Small intestine (tissue), 7 donors: ENCODE measurements at regions not wholly inside any gene's neighbourhood (a gene's known extent, or its start where the extent isn't known, plus 50 kb on each side); places are given as distances from the start of the nearest gene placed in this dataset.

ENCODE experiments used
- DNase-seq, 2 donors: peaks; one replicate each; pipeline versions ENCODE4 v3.0.0 to v3.0.0-alpha.2; 2013
- FAIRE-seq: peaks from 2 replicates; lab custom pipeline; 2012; peaks lifted over from hg19 to GRCh38; lab: Jason Lieb, UNC
- H3K27ac ChIP-seq, 3 donors: one replicate each; pipeline ENCODE4 v1.5.1; 2013; ENCODE audit warnings: low read length in 2 of 3, mild to moderate bottlenecking in 2 of 3, control low read depth in 1 of 3, inconsistent platforms in 1 of 3, low read depth in 1 of 3, moderate library complexity in 1 of 3
- H3K27me3 ChIP-seq, 3 donors: one replicate each; pipeline ENCODE4 v1.6.1; 2013; ENCODE audit warnings: low read length in 3 of 3, inconsistent platforms in 1 of 3; ENCODE audit not compliant: control insufficient read depth in 3 of 3, insufficient read depth in 3 of 3
- H3K36me3 ChIP-seq, 3 donors: one replicate each; pipeline ENCODE4 v1.6.1; 2013; ENCODE audit warnings: low read length in 3 of 3, inconsistent platforms in 1 of 3, low read depth in 1 of 3, mild to moderate bottlenecking in 1 of 3, moderate library complexity in 1 of 3; ENCODE audit not compliant: control insufficient read depth in 3 of 3, insufficient read depth in 2 of 3
- H3K4me1 ChIP-seq, 3 donors: one replicate each; pipeline ENCODE4 v1.6.1; 2013; ENCODE audit warnings: low read length in 2 of 3, inconsistent platforms in 1 of 3, low read depth in 1 of 3, mild to moderate bottlenecking in 1 of 3, moderate library complexity in 1 of 3; ENCODE audit not compliant: control insufficient read depth in 3 of 3, insufficient read depth in 2 of 3
- H3K4me3 ChIP-seq, 3 donors: one replicate each; pipeline ENCODE4 v1.5.1; 2013; ENCODE audit warnings: low read length in 3 of 3, control low read depth in 1 of 3, inconsistent platforms in 1 of 3, low read depth in 1 of 3, mild to moderate bottlenecking in 1 of 3, moderate library complexity in 1 of 3
- H3K9me3 ChIP-seq, 2 donors: one replicate each; pipeline ENCODE4 v1.6.1; 2013; ENCODE audit warnings: low read depth in 1 of 2, low read length in 1 of 2; ENCODE audit not compliant: control insufficient read depth in 2 of 2, insufficient read depth in 1 of 2
- WGBS, 3 donors: extraction: QIAGEN DNeasy Blood & Tissue Kit; methylation state at CpG; one replicate each; pipeline ENCODE4 v1.1.7; 2013; 5-methylcytosine and 5-hydroxymethylcytosine counted together
- donor health status: healthy with polysubstance abuse.
- donor health status: control.
- donor health status: control.
- donor health status: Bipolar disorder and iron deficiency.
- donor health status: healthy.

DNA sequence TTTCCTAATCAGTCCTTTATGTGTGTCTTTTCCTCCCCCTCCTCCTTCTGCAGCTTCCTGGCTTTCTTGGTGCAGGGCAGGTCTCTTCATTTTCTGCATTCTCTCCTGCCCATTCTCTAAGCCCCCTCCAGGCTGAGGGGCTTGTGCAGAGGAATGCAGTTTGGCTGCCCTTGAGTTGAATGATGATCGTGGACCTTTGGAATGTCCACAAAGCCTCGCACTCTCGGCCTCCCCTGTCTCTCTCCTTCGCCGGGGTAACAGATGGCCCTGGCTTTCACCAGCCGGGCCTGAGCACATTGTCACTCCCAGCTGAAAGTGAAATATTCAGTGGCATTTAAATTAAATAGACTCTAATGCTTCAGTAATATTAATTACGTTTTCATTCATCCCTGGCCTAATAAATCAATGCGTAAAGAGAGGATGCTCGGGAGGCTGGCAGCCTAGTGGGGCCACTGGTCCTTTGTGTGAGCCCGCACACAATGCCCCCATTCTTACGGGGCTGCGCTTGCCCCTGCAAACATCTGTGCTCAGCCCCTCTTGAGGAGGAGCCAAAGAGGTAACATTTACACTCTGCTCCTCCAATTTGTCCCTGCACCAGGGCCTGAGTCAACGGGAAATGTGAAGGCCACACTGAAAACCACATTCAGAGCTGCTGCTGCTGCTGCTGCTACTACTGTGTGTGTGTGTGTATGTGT, 64.9 kb upstream of the PAX6 start:
- Histone ChIP-seq H3K9me3 (no peaks in the 10 kb centered on the region), H3K36me3 (no peaks in the 10 kb centered on the region), H3K27me3 (peaks cover 3 to 16% (median 4%) of the 10 kb centered on the region in 3 donors), H3K4me1 (no peaks in the 10 kb centered on the region), H3K27ac (no peak overlapping the region), H3K4me3 (no peak overlapping the region)
- WGBS, 3 donors: 37 to 46% (median 46%) methylated on average over 13 of the region's 13 CpGs
- no peak for DNase-seq
- FAIRE-seq: no peak

DNA sequence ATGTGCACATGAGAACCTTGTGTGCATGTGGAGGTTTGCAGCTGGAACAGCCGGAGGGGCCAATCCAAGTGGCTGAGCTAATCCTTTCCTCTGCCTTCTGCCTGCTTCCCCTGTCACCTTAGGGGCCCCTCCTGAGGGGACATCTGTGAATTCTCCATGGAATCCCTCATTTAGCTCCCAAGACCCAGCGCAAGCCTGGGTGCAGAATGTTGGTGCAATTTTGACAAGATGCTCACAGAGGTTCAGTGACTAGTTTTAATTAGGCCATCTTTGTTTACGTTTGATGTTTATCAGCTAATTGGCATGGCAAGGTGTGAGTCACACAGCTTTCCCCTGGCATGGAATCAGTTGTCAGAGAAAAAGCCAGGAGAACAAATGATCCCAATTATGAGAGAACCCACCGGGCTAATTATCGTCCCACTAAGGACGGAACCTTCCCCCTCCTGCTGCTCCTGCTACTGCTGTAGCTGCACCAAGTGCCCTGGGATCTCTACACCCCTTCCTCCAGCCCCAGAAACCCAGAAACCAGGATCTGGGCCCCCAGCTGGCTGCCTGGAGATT, 63.6 kb upstream of the PAX6 start:
- 20 to 49% (median 33%) methylated on average over 6 of the region's 6 CpGs for WGBS, 3 donors
- no peak for FAIRE-seq

DNA sequence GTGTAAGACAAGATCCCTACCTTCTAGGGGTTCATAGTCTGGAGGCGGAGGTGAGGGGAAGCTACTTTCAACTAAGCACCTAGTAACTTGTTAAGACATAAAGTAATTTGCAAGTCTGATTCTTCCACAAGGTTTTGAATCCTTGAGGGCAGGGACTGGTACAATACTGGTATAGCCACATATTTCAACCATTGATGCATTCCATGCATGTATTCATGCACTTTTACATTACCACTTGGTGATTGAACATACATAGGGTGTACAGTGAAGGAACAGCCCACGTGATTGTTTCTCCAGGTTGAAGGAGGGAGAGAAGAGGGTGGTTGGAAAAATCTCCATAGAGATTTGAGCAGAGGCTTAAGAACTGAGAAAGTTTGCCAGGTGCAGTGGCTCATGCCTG, 62.0 kb upstream of the PAX6 start:
- H3K27me3 ChIP-seq: peaks cover 3 to 22% (median 4%) of the 10 kb centered on the region in 3 donors
- 57 to 71% (median 69%) methylated on average over 2 of the region's 2 CpGs for WGBS, 3 donors
- no peak for FAIRE-seq

More for the DNA sequence above, 63.6 kb upstream of the PAX6 start:
- no peak for DNase-seq
- no peaks in the 10 kb centered on the region for H3K9me3 ChIP-seq
- H3K27ac ChIP-seq: no peak overlapping the region
- H3K36me3 ChIP-seq: no peaks in the 10 kb centered on the region
- H3K4me1 ChIP-seq: no peaks in the 10 kb centered on the region
- no peak overlapping the region for H3K4me3 ChIP-seq
- H3K27me3 ChIP-seq: peaks cover 3 to 22% (median 4%) of the 10 kb centered on the region in 3 donors

DNA sequence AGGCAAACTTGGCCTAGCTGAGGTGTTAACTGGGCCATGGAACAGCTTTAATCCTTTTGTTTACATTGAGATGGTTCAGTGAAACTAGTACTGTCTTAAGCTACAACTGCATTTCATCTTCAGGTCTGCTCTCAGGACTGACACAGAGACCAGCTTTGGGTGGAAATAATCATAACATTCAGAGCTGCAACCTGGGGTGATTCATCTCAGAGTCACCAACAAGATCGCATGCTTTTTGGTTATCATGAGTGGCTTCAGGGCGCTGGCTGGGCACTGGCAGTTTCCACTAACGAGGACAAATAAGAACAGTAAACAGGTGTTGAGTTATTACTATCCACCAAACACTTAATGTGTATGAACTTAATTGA, 60.9 kb upstream of the PAX6 start:
- FAIRE-seq (no peak), DNase-seq (no peak)
- H3K4me1 ChIP-seq: no peaks in the 10 kb centered on the region
- peaks cover 3 to 22% (median 5%) of the 10 kb centered on the region in 3 donors for H3K27me3 ChIP-seq
- H3K36me3 ChIP-seq: no peaks in the 10 kb centered on the region
- no peaks in the 10 kb centered on the region for H3K9me3 ChIP-seq
- no peak overlapping the region for H3K27ac ChIP-seq
- H3K4me3 ChIP-seq: no peak overlapping the region
- whole genome bisulfite sequencing, 3 donors: 65 to 74% (median 67%) methylated on average over 3 of the region's 3 CpGs

More for the DNA sequence above, 62.0 kb upstream of the PAX6 start:
- H3K4me1 ChIP-seq: no peaks in the 10 kb centered on the region
- no peak for DNase-seq
- H3K36me3 ChIP-seq: no peaks in the 10 kb centered on the region
- H3K4me3 ChIP-seq: no peak overlapping the region
- H3K9me3 ChIP-seq: no peaks in the 10 kb centered on the region
- H3K27ac ChIP-seq: no peak overlapping the region

DNA sequence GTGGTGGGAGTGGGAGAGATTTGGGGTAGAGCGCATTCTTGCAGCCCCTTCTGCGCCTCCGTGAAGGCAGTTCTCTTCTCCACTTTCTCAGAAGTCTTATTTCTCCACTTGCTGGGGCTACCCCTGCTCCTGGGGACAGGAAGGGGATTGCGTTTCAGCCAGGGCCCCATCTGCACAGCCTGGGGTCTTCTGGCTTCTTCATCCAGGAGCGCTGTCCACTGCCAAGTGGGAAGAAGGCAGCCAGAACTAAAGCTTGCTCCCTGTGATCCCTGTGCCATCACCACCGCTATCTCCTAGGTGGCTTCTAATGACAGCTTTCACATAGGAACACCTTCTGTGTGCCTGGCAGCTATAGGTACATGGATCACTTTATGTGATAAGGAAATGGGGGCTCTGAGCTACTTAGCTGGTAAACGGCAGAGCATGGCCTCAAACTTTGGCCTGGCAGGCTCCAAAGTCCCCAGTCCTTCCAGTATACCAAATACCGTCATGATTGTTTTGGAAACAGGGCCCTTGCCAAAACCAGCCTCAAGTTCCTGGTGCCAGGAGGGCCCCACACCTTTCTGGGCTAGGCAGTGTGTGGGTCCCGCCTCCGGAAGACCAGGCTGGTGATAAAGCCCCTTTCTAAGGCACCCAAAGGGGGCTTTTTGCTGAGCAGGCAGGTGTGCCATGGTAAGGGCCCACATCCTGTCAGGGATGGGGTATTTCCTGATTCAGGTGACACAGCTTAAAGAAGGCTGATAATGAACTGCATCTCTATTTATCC, 60.4 kb upstream of the PAX6 start:
- 35 to 45% (median 43%) methylated on average over 10 of the region's 10 CpGs for WGBS, 3 donors
- Histone ChIP-seq H3K27me3 (peaks cover 3 to 22% (median 6%) of the 10 kb centered on the region in 3 donors), H3K4me1 (no peaks in the 10 kb centered on the region), H3K4me3 (no peak overlapping the region), H3K9me3 (no peaks in the 10 kb centered on the region), H3K36me3 (no peaks in the 10 kb centered on the region), H3K27ac (no peak overlapping the region)
- FAIRE-seq (no peak), DNase-seq (no peak)

DNA sequence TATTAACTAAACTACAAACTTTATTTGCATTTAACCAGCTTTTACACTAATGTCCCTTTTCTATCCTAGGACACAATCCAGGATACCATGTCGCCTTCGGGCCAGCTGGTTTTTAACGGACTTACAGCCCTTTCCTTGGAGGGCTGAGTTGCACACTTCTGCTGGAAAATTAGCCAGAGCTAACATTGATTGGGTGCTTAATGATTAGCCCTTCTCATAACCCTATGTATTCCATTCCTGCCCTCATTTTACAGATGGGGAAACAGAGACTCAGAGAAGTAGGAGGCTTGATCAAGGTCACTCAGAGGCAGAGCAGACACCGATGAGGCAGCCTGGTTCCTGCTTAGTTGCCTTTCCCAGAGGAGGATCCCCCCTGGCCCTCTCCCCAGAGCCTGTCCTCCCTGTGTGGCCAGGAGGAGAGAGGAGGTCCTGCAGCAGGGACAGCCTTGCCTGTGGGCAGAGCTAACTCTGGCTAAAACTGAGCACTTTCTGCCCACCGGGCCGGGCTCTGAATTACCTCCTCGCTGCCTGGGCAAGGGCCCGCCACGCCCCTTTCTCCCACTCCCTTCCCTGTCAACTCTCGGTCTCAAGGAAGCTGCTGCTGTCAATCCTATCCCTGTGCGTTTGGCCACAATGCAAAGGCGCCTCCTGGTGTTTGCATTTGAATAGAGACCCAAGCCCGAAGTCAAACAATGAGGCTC, 59.6 kb upstream of the PAX6 start:
- Histone ChIP-seq H3K27me3 (peaks cover 3 to 17% (median 4%) of the 10 kb centered on the region in 3 donors), H3K9me3 (no peaks in the 10 kb centered on the region), H3K4me3 (no peak overlapping the region), H3K36me3 (no peaks in the 10 kb centered on the region), H3K27ac (no peak overlapping the region), H3K4me1 (no peaks in the 10 kb centered on the region)
- peak; percentile 36 to 55 for DNase-seq
- FAIRE-seq: no peak
- WGBS, 3 donors: 12 to 15% (median 14%) methylated on average over 13 of the region's 13 CpGs

DNA sequence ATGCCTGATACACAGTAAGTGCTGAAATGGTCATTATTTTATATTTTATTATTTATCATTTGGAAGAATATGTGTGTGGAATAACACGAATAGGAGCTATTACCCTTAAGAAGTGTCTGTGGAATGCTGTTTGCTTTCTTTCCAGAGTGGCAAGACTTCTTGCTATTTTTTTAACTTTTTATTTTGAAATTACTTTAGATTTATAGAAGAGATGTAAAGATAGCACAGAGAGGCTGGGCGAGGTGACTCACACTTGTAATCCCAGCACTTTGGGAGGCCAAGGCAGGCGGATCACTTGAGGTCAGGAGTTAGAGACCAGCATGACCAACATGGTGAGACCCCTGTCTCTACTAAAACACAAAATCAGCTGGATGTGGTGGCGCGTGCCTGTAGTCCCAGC, 58.9 kb upstream of the PAX6 start:
- DNase-seq (no peak), FAIRE-seq (no peak)
- H3K36me3 ChIP-seq: no peaks in the 10 kb centered on the region
- no peaks in the 10 kb centered on the region for H3K4me1 ChIP-seq
- H3K9me3 ChIP-seq: no peaks in the 10 kb centered on the region
- no peak overlapping the region for H3K4me3 ChIP-seq
- no peak overlapping the region for H3K27ac ChIP-seq
- 77 to 87% (median 83%) methylated on average over 5 of the region's 5 CpGs for WGBS, 3 donors
- peaks cover 3 to 13% (median 3%) of the 10 kb centered on the region in 3 donors for H3K27me3 ChIP-seq

DNA sequence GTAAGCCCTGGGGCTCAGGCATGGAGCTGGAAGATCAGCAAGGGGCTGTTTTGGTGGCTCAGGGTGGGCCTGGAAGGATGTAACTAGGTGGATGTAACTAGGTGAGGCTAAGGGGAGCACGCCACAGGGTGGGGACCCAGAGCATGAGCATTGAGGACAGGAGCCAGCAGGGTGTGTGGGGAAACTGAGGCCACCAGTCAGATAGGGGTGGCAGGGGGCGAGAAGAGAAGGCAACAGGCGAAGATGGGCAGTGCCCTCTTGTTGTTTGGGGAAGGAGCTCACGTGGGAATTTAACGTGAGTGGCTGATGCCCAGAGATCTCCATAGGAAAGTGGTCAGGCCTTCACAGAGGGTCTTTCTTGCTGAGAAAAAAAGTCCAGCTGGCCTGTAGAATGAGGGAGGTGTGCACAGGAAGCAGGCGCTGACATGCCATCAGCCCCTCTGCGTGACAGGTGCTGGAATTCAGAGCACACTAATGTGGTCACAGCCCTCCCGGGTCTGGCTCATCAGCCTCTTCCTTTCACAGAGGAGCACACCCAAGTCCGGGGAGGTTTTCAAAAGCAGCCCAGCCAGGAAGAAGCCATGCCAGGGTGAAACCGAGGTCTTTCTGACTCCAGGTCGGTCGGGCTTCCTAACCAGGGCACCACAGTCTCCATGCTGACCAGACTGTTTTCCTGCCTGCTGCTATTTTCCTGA, 54.6 kb upstream of the PAX6 start:
- H3K36me3 ChIP-seq: no peaks in the 10 kb centered on the region
- no peak overlapping the region for H3K27ac ChIP-seq
- no peaks in the 10 kb centered on the region for H3K4me1 ChIP-seq
- 72 to 76% (median 76%) methylated on average over 12 of the region's 12 CpGs for WGBS, 3 donors
- DNase-seq (no peak), FAIRE-seq (no peak)
- no peaks in the 10 kb centered on the region for H3K9me3 ChIP-seq
- H3K4me3 ChIP-seq: no peak overlapping the region
- H3K27me3 ChIP-seq: peaks cover 0 to 3% (median 3%) of the 10 kb centered on the region in 3 donors
